HG02642 (cell line): ENCODE measurements at regions not wholly inside any gene's neighbourhood (a gene's known extent, or its start where the extent isn't known, plus 50 kb on each side); places are given as distances from the start of the nearest gene placed in this dataset.
"Not testable (repeated sequence)": the region's sequence is repeated elsewhere in the genome, so short reads cannot be mapped to it uniquely, and the experiment has no call there.

Source experiments
- ATAC-seq: cut with Tn5 transposase; IDR thresholded peaks from one replicate; pipeline ENCODE4 v1.9.1; 2021; ENCODE audit warnings: mild to moderate bottlenecking; ENCODE audit not compliant: unreplicated experiment, poor library complexity

GRCh38 chrX:139202742-139203420, 327.7 kb upstream of the F9 start:
- no peak for ATAC-seq

DNA sequence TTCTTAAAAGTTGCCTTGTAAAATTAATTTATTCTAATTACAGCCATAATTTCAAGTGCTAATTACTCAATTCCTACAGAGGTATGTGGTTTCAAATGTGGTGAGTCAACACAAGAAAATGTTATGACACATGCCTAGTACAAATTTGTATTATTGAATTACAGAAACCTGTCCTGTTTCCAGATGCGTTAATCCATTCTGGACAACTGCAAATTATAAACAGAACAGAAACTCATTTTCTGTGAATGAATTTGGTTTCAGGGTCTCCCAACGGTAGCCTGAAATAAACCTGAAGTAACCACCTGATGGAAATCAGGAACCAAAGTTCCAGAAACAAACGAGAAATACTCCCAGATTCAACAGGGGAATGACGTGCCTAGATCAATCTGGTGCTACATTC, 328.6 kb upstream of the F9 start:
- ATAC-seq: no peak

DNA sequence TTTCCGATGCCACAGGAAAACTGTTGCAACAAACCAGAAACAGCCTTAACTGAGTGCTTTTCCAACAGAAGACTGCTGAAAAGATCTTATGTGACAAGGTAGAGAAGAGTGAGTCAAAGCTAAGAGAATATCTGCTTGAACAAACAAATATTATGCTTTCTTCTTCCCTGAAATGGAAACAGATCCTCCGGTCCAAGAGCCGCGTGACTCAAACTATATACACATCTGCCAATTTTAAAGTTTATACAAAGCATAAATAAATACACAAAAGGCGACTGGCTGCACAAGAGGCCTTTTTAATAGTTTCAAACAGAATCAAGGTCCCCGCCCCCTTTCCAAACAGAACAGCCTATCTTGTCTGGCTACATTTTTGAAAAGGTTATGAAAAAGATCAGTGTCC, 329.7 kb upstream of the F9 start:
- ATAC-seq: no peak

- ATAC-seq: no peak
These were observed 330.2 kb upstream of the F9 start for GRCh38 chrX:139200346-139200745.

DNA sequence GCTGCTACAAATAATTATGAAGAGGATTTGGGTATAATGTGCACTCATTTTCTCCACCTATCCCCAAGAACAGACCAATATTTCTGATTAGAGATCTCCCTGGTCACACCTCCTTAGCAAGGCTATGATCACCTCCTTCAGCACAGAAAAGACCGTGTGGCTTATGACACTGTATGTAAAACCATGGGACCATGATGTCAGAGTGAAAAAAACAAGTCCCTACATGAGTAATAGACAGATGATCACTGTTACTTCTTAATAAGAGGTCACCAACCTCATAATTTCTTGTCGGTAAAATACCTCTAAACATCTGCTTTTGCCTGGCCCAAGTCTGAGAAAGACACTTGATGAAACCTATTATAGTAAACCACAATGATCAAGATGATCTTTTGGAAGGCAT, 330.6 kb upstream of the F9 start:
- no peak for ATAC-seq

DNA sequence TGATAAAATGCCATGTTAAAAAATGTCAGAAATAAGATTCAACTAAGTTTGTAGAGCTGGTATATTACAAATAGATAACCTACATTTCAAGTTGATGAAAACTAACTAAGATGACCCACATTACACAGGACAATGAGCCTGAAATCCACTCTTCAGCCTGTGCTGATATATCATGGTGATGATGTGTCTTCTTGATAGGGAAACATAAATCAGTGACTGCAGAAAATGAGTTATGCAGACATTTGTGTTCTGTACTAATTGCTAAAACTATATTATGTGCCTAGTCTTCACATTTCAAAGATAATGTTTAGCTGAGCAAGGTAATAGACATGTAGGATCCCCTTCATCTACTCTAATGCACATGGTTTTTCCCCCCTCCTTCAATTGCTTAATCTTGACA, 331.6 kb upstream of the F9 start:
- ATAC-seq: no peak

GRCh38 chrX:139196890-139197289, 333.6 kb upstream of the F9 start:
- ATAC-seq: no peak

- peak; percentile 56 for ATAC-seq
These were observed 335.8 kb upstream of the F9 start for GRCh38 chrX:139194571-139195280.

DNA sequence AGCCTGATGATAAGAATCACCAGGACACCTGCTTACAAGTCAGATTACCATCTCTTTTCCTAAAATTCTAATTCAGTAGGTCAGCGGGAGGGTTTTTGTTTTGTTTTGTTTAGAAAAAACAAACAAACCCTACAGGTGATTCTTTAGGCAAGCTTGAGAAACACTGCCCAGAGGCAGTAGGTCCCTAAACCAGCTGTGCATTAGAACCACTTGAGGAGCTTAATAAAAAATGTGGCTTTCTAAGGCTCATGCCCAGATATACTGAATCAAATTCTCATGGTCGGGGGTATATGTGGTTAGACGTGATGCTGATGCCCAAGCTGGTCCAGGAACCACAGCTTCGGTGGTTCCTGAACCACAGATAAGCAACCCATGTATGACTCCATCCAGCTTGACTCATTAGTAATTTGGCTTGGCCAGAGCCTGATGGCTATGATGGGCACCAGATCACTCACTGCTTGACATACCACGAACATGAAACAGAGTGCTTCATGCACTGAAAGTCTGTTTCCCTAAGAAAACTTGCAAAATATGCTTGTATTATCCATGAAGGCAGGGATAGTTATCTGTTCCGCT, 338.1 kb upstream of the F9 start:
- ATAC-seq: no peak

DNA sequence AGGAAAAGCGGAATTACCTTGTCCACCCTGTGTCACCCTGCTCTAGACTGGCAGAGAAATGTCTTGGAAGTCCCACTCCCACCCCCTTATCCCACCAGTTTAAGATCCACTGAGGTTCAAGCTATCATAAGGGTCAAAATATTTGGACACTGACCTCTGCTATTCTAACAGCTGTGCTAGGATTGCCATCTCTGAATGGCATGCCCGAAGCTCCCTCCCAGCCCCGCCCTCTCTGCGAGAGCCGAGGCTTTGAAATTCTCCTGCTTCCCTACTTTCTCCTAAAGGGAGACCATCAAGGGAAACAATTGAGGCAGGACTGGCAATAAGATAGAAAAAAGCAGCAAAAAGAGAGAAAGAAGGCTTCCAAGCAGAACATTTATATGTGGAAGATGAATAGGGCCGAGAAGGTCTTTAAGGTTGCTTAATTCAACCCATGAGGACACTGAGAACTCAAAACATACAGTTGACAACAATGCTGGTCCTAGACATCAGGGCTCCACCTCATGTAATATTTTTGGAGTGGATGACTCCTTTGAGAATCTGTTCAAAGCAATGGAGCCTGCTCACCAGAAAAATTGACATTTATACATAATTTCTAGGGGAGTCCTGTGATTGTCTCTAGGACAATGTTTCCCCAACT, 338.7 kb upstream of the F9 start:
- no peak for ATAC-seq

DNA sequence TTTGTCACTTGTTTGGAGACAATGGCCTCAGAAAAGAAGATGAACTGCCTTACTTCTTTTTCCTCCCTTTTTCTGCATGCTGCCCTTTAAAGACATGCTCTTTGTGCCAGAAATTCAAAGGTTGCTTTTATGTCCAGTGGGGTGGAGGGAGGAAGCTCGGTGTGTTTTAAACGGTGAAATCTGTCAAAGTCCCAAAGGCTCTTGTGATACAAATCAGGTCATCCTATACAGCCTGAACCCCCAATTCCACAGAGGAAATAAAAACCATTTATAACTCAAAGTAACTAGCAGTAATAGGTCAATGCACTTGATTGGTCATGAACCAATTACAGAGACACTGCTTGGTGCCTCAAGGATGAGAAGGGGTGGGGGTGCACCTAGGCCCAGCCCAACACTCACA, 339.3 kb upstream of the F9 start:
- ATAC-seq: no peak

GRCh38 chrX:139187738-139188137, 342.8 kb upstream of the F9 start:
- ATAC-seq: no peak

GRCh38 chrX:139186991-139187390, 343.5 kb upstream of the F9 start:
- ATAC-seq: no peak

DNA sequence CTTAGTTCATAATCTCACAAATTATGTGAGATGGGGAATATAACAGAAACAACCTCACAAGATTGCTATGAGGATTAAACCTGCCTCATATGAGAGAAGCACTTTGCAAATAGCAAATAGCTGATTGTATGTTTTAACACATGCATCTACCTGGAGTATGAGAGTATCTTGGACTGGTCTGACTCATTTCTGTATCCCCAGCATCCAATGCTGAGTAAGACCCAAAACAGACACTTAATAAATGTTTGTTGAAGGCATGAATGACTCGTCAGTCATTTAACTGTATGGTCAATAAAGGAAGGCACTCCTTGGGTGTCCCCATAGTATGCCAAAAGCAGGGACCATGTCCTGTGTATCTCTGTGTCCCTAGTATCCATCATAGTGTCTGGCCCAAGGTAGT, 350.9 kb upstream of the F9 start:
- no peak for ATAC-seq

GRCh38 chrX:139178980-139179379, 351.6 kb upstream of the F9 start:
- ATAC-seq: no peak

DNA sequence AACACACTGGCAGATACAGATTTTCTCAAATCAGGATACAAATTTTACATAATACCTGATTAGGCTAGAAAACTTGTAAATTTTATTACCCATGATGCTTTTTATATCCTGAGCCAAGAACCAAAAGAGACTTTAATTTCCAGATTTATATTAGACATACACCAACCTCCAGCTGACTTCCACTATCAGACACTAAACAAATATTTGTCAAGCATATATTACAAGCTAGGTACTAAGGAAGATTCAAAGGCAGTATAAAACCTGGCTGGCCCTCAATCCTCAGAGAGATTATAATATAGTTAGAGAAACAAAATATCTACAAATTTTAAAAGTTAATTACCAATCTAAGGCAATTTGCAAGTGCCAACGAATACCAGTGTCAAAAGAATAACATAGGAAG, 357.8 kb upstream of the F9 start:
- no peak for ATAC-seq

GRCh38 chrX:139170526-139171173, 359.9 kb upstream of the F9 start:
- ATAC-seq: no peak

GRCh38 chrX:139167282-139167681, 363.3 kb upstream of the F9 start:
- ATAC-seq: no peak

DNA sequence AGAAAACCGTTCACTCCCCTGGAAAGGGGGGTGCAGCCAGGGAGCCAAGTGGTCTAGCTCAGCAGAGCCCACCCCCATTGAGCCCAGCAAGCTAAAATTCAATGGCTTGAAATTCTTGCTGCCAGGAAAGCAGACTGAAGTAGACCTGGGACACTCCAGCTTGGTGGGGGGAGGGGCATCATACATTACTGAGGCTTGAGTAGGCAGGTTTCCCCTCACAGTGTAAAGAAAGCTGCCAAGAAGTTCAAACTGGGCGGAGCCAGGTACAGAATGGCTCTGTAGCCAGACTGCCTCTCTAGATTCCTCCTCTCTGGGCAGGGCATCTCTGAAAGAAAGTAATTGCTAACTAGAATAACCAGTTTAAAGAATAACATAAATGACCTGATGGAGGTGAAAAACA, 372.3 kb upstream of the F9 start:
- no peak for ATAC-seq

DNA sequence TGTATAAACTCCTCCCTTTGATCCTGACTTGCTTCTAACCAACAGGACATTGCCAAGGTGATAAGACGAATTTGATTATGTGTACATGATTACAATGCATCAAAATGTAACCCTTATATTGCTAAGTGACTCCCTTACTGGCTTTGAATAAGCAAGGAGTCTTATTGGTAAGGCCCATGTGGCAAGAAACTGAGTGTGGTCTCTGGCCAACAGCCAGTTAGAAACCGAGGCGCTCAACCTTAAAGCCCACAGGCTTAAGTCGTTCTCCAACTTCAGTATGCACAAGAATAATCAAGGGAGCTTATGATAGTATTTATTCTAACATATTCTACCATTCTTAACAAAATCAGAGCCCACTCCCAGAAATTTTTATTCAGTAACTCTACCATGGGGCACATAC, 374.2 kb upstream of the F9 start:
- ATAC-seq: no peak

GRCh38 chrX:139146625-139147024, 383.9 kb upstream of the F9 start:
- not testable (repeated sequence) for ATAC-seq
